ENCODE measurements at regions not wholly inside any gene's neighbourhood (a gene's known extent, or its start where the extent isn't known, plus 50 kb on each side); places are given as distances from the start of the nearest gene placed in this dataset.

GRCh38 chr2:45320956-45321355, 290.1 kb downstream of the SRBD1 start:
- Histone ChIP-seq H3K4me1 (ENCODE audit: control insufficient read depth, insufficient read depth, low read length) (peaks cover 4% of the 10 kb centered on the region), H3K27me3 (ENCODE audit: control insufficient read depth, insufficient read depth, low read length) (peaks cover 4% of the 10 kb centered on the region), H3K9me3 (replicated peaks; ENCODE audit: control insufficient read depth, low read depth, low read length) (peaks cover 8% of the 10 kb centered on the region), H3K36me3 (ENCODE audit: control insufficient read depth, insufficient read depth, low read length) (no peaks in the 10 kb centered on the region), H3K27ac (ENCODE audit: low read length) (no peak overlapping the region), H3K4me3 (ENCODE audit: low read length) (no peak overlapping the region)
- no peak for DNase-seq
- WGBS (ENCODE audit: insufficient coverage) = no CpG with 5 or more reads among the region's 2 CpGs

DNA sequence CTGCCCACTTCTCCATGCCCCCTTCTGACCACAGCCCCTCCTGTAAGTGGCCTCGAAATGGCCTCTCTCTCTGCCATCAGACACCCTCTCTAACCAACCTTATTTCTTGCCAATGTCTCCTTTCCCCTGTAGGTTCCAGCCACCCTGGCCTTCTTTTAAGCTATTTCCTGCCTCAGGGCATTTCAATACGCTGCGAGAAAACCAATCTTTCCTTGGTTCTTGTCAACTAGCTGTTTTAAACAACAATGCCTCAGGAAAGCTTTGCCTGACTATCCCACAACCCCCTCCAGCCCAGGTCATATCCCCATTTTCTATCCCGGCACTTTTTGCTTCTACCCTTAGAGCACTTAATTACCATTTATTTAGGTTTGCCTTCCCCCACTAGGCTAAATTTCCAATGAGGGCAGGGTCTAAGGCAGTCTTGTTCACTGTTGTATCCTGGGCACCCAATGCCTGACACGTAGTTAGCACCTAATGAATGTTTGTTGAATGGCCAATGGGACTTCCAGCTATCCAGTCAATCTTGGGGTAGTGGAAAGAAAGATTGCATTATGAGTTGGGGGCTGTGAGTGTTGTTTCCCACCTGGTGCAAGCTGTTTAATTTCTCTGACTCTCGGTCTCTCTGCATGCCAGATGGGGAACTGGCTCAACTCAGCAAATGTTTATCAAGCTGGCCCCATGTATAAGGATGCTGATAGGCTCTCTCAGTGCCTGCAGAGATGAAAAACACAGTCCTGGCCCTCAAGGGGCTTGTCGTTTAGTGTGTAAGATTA, 291.2 kb downstream of the SRBD1 start:
- Histone ChIP-seq H3K27me3 (ENCODE audit: control insufficient read depth, insufficient read depth, low read length) (peaks cover 4% of the 10 kb centered on the region), H3K36me3 (ENCODE audit: control insufficient read depth, insufficient read depth, low read length) (no peaks in the 10 kb centered on the region), H3K4me1 (ENCODE audit: control insufficient read depth, insufficient read depth, low read length) (peaks cover 11% of the 10 kb centered on the region), H3K9me3 (replicated peaks; ENCODE audit: control insufficient read depth, low read depth, low read length) (peaks cover 8% of the 10 kb centered on the region), H3K27ac (ENCODE audit: low read length) (no peak overlapping the region), H3K4me3 (ENCODE audit: low read length) (no peak overlapping the region)
- DNase-seq = no peak
- WGBS (ENCODE audit: insufficient coverage) = 87% methylated on average over 7 of the region's 7 CpGs

DNA sequence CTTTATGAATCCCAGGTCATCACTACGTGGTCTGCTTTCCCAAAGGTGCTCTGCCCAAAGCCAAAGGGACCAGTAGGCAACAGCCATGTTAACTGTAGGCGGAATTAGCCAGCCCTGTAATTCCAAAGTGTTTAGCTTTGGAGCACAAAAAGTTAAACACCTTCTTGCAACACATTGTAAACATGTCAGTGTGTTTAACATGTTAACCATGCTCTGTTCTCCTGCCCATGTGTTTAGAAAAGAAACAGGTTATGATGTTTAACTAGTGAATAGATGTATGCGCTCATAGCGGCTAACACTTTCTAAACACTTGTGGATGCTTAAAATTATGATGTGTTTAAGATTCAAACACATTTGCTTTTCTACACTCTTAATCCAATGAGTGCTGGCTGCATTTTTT, 292.4 kb downstream of the SRBD1 start:
- no peak for DNase-seq
- Histone ChIP-seq H3K9me3 (replicated peaks; ENCODE audit: control insufficient read depth, low read depth, low read length) (peaks cover 3% of the 10 kb centered on the region), H3K4me3 (ENCODE audit: low read length) (no peak overlapping the region), H3K27me3 (ENCODE audit: control insufficient read depth, insufficient read depth, low read length) (peaks cover 4% of the 10 kb centered on the region), H3K27ac (ENCODE audit: low read length) (no peak overlapping the region), H3K36me3 (ENCODE audit: control insufficient read depth, insufficient read depth, low read length) (no peaks in the 10 kb centered on the region), H3K4me1 (ENCODE audit: control insufficient read depth, insufficient read depth, low read length) (peaks cover 11% of the 10 kb centered on the region)
- 73% methylated on average over 1 of the region's 4 CpGs for WGBS (ENCODE audit: insufficient coverage)

- DNase-seq = no peak
- no peaks in the 10 kb centered on the region for H3K9me3 ChIP-seq (replicated peaks; ENCODE audit: control insufficient read depth, low read depth, low read length)
Measured at GRCh38 chr2:45316576-45317338, 294.3 kb downstream of the SRBD1 start.

DNA sequence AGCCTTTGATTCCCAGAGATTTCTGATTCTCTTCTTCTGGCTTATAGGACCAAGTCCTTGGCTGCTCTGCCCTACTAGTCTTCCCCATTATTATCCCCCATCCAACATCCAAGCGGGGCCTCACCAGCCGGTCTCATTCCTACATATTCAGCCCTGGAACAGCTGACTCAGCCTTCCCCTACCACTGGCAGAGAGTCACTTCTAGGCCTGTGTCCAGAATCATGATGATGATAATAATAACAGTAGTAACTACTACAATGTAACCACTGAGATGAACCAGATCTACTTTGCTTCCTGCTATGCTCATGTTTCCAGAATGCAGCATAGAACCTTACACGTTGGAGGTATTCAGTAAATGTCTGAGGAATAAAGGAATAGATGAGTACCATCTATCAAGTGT, 295.2 kb downstream of the SRBD1 start:
- DNase-seq = peak; percentile 85
- Histone ChIP-seq H3K27me3 (ENCODE audit: control insufficient read depth, insufficient read depth, low read length) (peaks cover 2% of the 10 kb centered on the region), H3K36me3 (ENCODE audit: control insufficient read depth, insufficient read depth, low read length) (no peaks in the 10 kb centered on the region), H3K27ac (ENCODE audit: low read length) (peak overlapping the region; percentile 40), H3K4me1 (ENCODE audit: control insufficient read depth, insufficient read depth, low read length) (peaks cover 11% of the 10 kb centered on the region), H3K4me3 (ENCODE audit: low read length) (no peak overlapping the region), H3K9me3 (replicated peaks; ENCODE audit: control insufficient read depth, low read depth, low read length) (no peaks in the 10 kb centered on the region)
- WGBS (ENCODE audit: insufficient coverage) = 30% methylated on average over 2 of the region's 3 CpGs

More at GRCh38 chr2:45316576-45317338, 294.3 kb downstream of the SRBD1 start:
- Histone ChIP-seq H3K4me3 (ENCODE audit: low read length) (no peak overlapping the region), H3K4me1 (ENCODE audit: control insufficient read depth, insufficient read depth, low read length) (peaks cover 11% of the 10 kb centered on the region), H3K27me3 (ENCODE audit: control insufficient read depth, insufficient read depth, low read length) (peaks cover 2% of the 10 kb centered on the region), H3K36me3 (ENCODE audit: control insufficient read depth, insufficient read depth, low read length) (no peaks in the 10 kb centered on the region), H3K27ac (ENCODE audit: low read length) (no peak overlapping the region)
- WGBS (ENCODE audit: insufficient coverage) = 92% methylated on average over 3 of the region's 10 CpGs

DNA sequence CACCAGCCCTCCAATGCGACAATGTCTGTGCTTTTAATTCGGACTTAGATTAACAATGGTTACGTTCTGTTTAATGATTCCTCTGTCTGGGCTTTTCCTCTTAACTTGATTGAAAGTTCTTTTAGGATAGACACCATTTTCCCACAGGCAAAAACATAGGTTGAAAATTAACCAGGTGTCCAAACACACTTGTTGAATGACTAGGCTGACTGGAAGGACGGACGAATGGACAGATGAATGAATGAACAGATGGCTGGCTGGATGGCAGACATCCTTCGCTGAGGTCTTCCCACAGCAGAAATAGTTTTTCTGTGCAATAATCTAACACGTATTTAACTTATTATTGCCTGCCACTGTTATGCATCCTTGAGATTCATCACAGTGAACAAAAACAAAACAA, 298.8 kb downstream of the SRBD1 start:
- no CpG with 5 or more reads among the region's 7 CpGs for WGBS (ENCODE audit: insufficient coverage)
- Histone ChIP-seq H3K4me3 (ENCODE audit: low read length) (no peak overlapping the region), H3K36me3 (ENCODE audit: control insufficient read depth, insufficient read depth, low read length) (no peaks in the 10 kb centered on the region), H3K9me3 (replicated peaks; ENCODE audit: control insufficient read depth, low read depth, low read length) (no peaks in the 10 kb centered on the region), H3K27me3 (ENCODE audit: control insufficient read depth, insufficient read depth, low read length) (peaks cover 7% of the 10 kb centered on the region), H3K27ac (ENCODE audit: low read length) (no peak overlapping the region), H3K4me1 (ENCODE audit: control insufficient read depth, insufficient read depth, low read length) (peaks cover 16% of the 10 kb centered on the region)
- no peak for DNase-seq

DNA sequence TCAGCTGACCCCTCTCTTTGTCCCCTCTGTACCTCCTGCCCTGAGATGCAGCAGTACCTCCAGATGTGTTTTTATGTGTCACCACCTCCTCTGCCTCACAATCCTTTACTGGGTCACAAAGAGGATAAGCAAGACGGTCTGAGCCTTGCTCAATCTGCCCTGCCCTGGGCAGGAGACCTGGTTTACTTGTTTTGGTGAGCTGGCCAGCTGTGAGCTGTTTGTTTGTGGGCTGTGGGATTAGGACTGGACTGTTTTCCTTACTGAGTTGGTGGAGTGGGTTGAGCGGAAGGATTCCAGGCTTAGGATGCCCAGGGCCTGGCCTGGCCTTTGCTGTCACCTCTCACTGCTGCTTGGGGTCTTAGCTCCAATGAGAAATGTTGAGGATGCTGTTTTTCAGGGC, 299.5 kb downstream of the SRBD1 start:
- 91% methylated on average over 1 of the region's 2 CpGs for WGBS (ENCODE audit: insufficient coverage)
- Histone ChIP-seq H3K4me1 (ENCODE audit: control insufficient read depth, insufficient read depth, low read length) (peaks cover 15% of the 10 kb centered on the region), H3K36me3 (ENCODE audit: control insufficient read depth, insufficient read depth, low read length) (no peaks in the 10 kb centered on the region), H3K27ac (ENCODE audit: low read length) (no peak overlapping the region), H3K9me3 (replicated peaks; ENCODE audit: control insufficient read depth, low read depth, low read length) (no peaks in the 10 kb centered on the region), H3K27me3 (ENCODE audit: control insufficient read depth, insufficient read depth, low read length) (peaks cover 7% of the 10 kb centered on the region), H3K4me3 (ENCODE audit: low read length) (no peak overlapping the region)
- DNase-seq = no peak

- H3K4me3 ChIP-seq (ENCODE audit: low read length) = no peak overlapping the region
- H3K36me3 ChIP-seq (ENCODE audit: control insufficient read depth, insufficient read depth, low read length) = no peaks in the 10 kb centered on the region
- peaks cover 21% of the 10 kb centered on the region for H3K4me1 ChIP-seq (ENCODE audit: control insufficient read depth, insufficient read depth, low read length)
- H3K27me3 ChIP-seq (ENCODE audit: control insufficient read depth, insufficient read depth, low read length) = peaks cover 16% of the 10 kb centered on the region
- no peak overlapping the region for H3K27ac ChIP-seq (ENCODE audit: low read length)
- no peak for DNase-seq
- no peaks in the 10 kb centered on the region for H3K9me3 ChIP-seq (replicated peaks; ENCODE audit: control insufficient read depth, low read depth, low read length)
- WGBS (ENCODE audit: insufficient coverage) = 72% methylated on average over 2 of the region's 11 CpGs
Measured at GRCh38 chr2:45307147-45307546, 297.9 kb upstream of the SIX2 start.

DNA sequence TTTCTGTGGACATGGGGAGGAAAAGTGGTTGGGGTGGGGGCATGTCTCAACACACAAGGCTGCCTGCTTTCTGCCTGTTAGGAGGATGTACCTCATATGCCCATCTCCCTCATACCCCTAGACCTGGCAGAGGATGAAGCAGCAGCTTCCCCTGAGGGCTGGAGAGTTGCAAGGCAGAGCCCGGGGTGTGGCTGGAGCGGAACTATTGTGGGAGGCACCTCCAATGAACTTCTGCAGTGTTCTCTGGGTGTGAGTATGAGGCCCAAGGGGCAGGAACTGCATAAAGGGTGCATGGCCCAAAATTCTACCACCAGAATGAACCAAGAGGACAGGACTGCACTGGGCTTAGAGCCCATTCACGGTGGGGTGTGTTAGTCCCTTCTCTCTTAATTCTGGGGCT, 296.3 kb upstream of the SIX2 start:
- H3K27me3 ChIP-seq (ENCODE audit: control insufficient read depth, insufficient read depth, low read length) = peaks cover 16% of the 10 kb centered on the region
- no peak for DNase-seq
- no CpG with 5 or more reads among the region's 3 CpGs for WGBS (ENCODE audit: insufficient coverage)
- H3K4me1 ChIP-seq (ENCODE audit: control insufficient read depth, insufficient read depth, low read length) = peaks cover 35% of the 10 kb centered on the region
- no peak overlapping the region for H3K4me3 ChIP-seq (ENCODE audit: low read length)
- H3K27ac ChIP-seq (ENCODE audit: low read length) = no peak overlapping the region
- H3K36me3 ChIP-seq (ENCODE audit: control insufficient read depth, insufficient read depth, low read length) = no peaks in the 10 kb centered on the region
- H3K9me3 ChIP-seq (replicated peaks; ENCODE audit: control insufficient read depth, low read depth, low read length) = no peaks in the 10 kb centered on the region

GRCh38 chr2:45303417-45304202, 294.4 kb upstream of the SIX2 start:
- DNase-seq = no peak
- 100% methylated on average over 2 of the region's 5 CpGs for WGBS (ENCODE audit: insufficient coverage)
- no peaks in the 10 kb centered on the region for H3K9me3 ChIP-seq (replicated peaks; ENCODE audit: control insufficient read depth, low read depth, low read length)
- peaks cover 50% of the 10 kb centered on the region for H3K4me1 ChIP-seq (ENCODE audit: control insufficient read depth, insufficient read depth, low read length)
- no peak overlapping the region for H3K27ac ChIP-seq (ENCODE audit: low read length)
- no peak overlapping the region for H3K4me3 ChIP-seq (ENCODE audit: low read length)
- no peaks in the 10 kb centered on the region for H3K36me3 ChIP-seq (ENCODE audit: control insufficient read depth, insufficient read depth, low read length)
- peaks cover 9% of the 10 kb centered on the region for H3K27me3 ChIP-seq (ENCODE audit: control insufficient read depth, insufficient read depth, low read length)

Data from muscle of leg (tissue), 3 donors.